ENCODE measurements at regions not wholly inside any gene's neighbourhood (a gene's known extent, or its start where the extent isn't known, plus 50 kb on each side); places are given as distances from the start of the nearest gene placed in this dataset.

GRCh38 chr6:133608620-133609019 is 280.3 kb upstream of the TCF21 start:
- BruUV-seq (replicated peaks) = no TSS peak
- Histone ChIP-seq H3K23ac (ENCODE audit: low read depth, low read length) (peak overlapping the region; percentile 55), H3K56ac (ENCODE audit: extremely low read depth, insufficient read depth, low read length) (peak overlapping the region; percentile 68; the same call in 1 of the 2 replicates), H4K5ac (ENCODE audit: low read depth, low read length) (peak overlapping the region; percentile 97), H3K79me1 (ENCODE audit: low read depth in 1 of 2, low read length in 2 of 2) (peaks cover 0 to 8% of the 10 kb centered on the region in 2 experiments; a peak in 2 of 4 replicates), H2AK9ac (replicated peaks; ENCODE audit: low read depth, low read length, poor library complexity) (no peak overlapping the region), H2BK5ac (ENCODE audit: low read depth, low read length, poor library complexity, severe bottlenecking) (peak overlapping the region; percentile 100), H3K18ac (ENCODE audit: low read depth, low read length) (peak overlapping the region; percentile 96), H3K27me3 (ENCODE audit: control insufficient read depth, insufficient read depth, low read length) (no peaks in the 10 kb centered on the region), H3K4me2 (ENCODE audit: low read depth, low read length) (peak overlapping the region; percentile 3; the same call in 1 of the 2 replicates), H3K4ac (ENCODE audit: low read depth, low read length) (peak overlapping the region; percentile 81), H3K9me3 (ENCODE audit: control insufficient read depth, insufficient read depth, low read length) (no peaks in the 10 kb centered on the region), H4K91ac (ENCODE audit: insufficient read depth, low read depth, low read length) (peak overlapping the region; percentile 78), H2AK5ac (ENCODE audit: low read depth, low read length) (peak overlapping the region; percentile 96), H2AFZ (replicated peaks; ENCODE audit: low read length, poor library complexity) (no peak overlapping the region), H4K8ac (ENCODE audit: low read depth in 2 of 2, low read length in 2 of 2) (peak overlapping the region; percentile 80 to 91), H3K4me3 (ENCODE audit: insufficient read depth, low read depth, low read length) (no peak overlapping the region), H3K27ac (ENCODE audit: insufficient read depth, low read length) (peak overlapping the region; percentile 98), H2BK120ac (ENCODE audit: low read depth, low read length) (peak overlapping the region; percentile 96), H3K9ac (ENCODE audit: low read depth, low read length) (peak overlapping the region; percentile 59; the same call in 1 of the 2 replicates), H3K14ac (replicated peaks; ENCODE audit: low read depth, low read length) (peak overlapping the region; percentile 40), H2BK20ac (ENCODE audit: low read depth, low read length) (peak overlapping the region; percentile 92), H3K4me1 (ENCODE audit: control insufficient read depth, insufficient read depth, low read length) (peaks cover 28% of the 10 kb centered on the region), H4K20me1 (ENCODE audit: insufficient read depth, low read length) (no peaks in the 10 kb centered on the region), H3K36me3 (ENCODE audit: control insufficient read depth, insufficient read depth, low read length) (no peaks in the 10 kb centered on the region), H3K9me1 (ENCODE audit: insufficient read depth, low read length) (peaks cover 13% of the 10 kb centered on the region), H2BK15ac (ENCODE audit: low read depth, low read length) (peak overlapping the region; percentile 92)
- no peak for ATAC-seq (ENCODE audit: low read depth)
- ChIA-PET POLR2A (ENCODE audit: unreplicated experiment) (no interaction called here), CTCF (interaction anchor here (0.9 kb wide), 1 partner anchor 39 kb away, joined by 3 read pairs; no protein-coding TSS in a partner anchor)
- dilution Hi-C loops (cut with HindIII; ENCODE audit: low sequenced_read_pairs, unreplicated experiment) = no loop called here
- intact Hi-C loops (cut with micrococcal nuclease) = loop anchor here (1.0 kb wide), 1 partner anchor 39 kb away; no protein-coding TSS in a partner anchor
- DNase-seq = peak; percentile 83
- no peak for TF ChIP-seq USF2 (IDR thresholded peaks at IDR 0.05; ENCODE audit: low read depth, low read length)
- no peak for TF ChIP-seq NFE2L2 (IDR thresholded peaks at IDR 0.05; ENCODE audit: low read depth, low read length)
- TF ChIP-seq MXI1 (IDR thresholded peaks at IDR 0.05; ENCODE audit: borderline replicate concordance, low read depth, low read length) = no peak
- TF ChIP-seq SMC3 (IDR thresholded peaks at IDR 0.05; ENCODE audit: low read depth, low read length) = no peak
- no peak for TF ChIP-seq BHLHE40 (IDR thresholded peaks at IDR 0.05; ENCODE audit: low read depth, low read length)
- no peak for TF ChIP-seq MAZ (IDR thresholded peaks at IDR 0.05; ENCODE audit: borderline replicate concordance, low read depth, low read length)
- no peak for TF ChIP-seq CEBPB (IDR thresholded peaks at IDR 0.05; ENCODE audit: low read depth, low read length)
- no peak for TF ChIP-seq MAFK (IDR thresholded peaks at IDR 0.05; ENCODE audit: low read depth, low read length)
- no peak for TF ChIP-seq POLR2A (IDR thresholded peaks at IDR 0.05; ENCODE audit: low read depth, low read length)
- no peak for TF ChIP-seq RCOR1 (IDR thresholded peaks at IDR 0.05; ENCODE audit: insufficient replicate concordance, low read length)
- no peak for TF ChIP-seq RAD21 (IDR thresholded peaks at IDR 0.05; ENCODE audit: low read length)
- no peak for TF ChIP-seq RFX5 (IDR thresholded peaks at IDR 0.05; ENCODE audit: low read depth, low read length)
- TF ChIP-seq FOS (IDR thresholded peaks at IDR 0.05; ENCODE audit: low read depth, low read length) = no peak
- TF ChIP-seq ELK1 (IDR thresholded peaks at IDR 0.05; ENCODE audit: borderline replicate concordance, low read depth, low read length) = no peak
- in situ Hi-C loops (cut with MboI; ENCODE audit: low sequenced_read_pairs) = loop anchor here (25.0 kb wide), 1 partner anchor 279 kb away; the partner anchor contains the start of gene TCF21
- WGBS, 2 experiments (ENCODE audit: extremely low coverage in 2 of 2, insufficient read length in 1 of 2) = no CpG with 5 or more reads among the region's 9 CpGs

All from IMR-90 (cell line).